Cardiac muscle cell (in vitro differentiated cells and primary cell): ENCODE measurements at regions not wholly inside any gene's neighbourhood (a gene's known extent, or its start where the extent isn't known, plus 50 kb on each side); places are given as distances from the start of the nearest gene placed in this dataset.

Source experiments
- DNase-seq, 2 donors: peaks; one replicate each; pipeline versions ENCODE4 v3.0.0 to v3.0.0-alpha.2; 2010 to 2017; ENCODE audit warnings: low read depth in 1 of 2, low spot score in 1 of 2
- H3K27ac ChIP-seq: fragments of 200-600 bp; sonication (generic); 2 replicates; pipeline ENCODE4 v1.5.1; 2016
- H3K27me3 ChIP-seq: fragments of 200-600 bp; sonication (generic); 2 replicates; pipeline ENCODE4 v1.6.0; 2016; ENCODE audit warnings: control low read depth
- H3K36me3 ChIP-seq: fragments of 200-600 bp; sonication (generic); 2 replicates; pipeline ENCODE4 v1.5.1; 2016; ENCODE audit warnings: control low read depth
- H3K4me1 ChIP-seq: fragments of 200-600 bp; sonication (generic); 2 replicates; pipeline ENCODE4 v1.8.1; 2017; ENCODE audit warnings: low read depth, mild to moderate bottlenecking, mixed run types
- H3K4me3 ChIP-seq: fragments of 200-600 bp; sonication (generic); 2 replicates; pipeline ENCODE4 v1.5.1; 2016; ENCODE audit warnings: mild to moderate bottlenecking
- H3K9me3 ChIP-seq: fragments of 200-600 bp; sonication (generic); 2 replicates; pipeline ENCODE4 v1.5.1; 2017; ENCODE audit warnings: low read depth, mild to moderate bottlenecking, control low read depth
- TF ChIP-seq, protein P1 (sequence below): IDR thresholded peaks from 2 replicates; pipeline ENCODE4 v1.5.1; 2012; ENCODE audit warnings: low read depth, mild to moderate bottlenecking, low read length

DNA sequence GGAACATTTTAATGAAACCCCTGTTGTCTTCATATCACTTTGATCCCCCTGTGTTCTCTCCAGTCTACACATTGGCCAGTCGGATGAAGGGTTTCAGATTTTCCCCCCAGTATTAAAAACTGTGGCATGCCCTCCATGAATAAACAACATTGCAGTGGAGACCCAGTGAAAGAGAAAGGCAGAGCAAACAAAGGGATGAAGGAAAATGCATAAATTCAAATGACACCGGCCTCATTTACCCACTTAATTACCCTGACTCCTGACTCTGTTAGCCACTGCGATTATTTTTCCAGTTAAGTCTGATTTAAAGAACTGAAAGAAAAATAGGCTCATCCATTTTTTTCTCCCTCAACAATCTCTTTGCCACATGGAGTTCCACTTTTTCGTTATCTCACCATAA is 569.2 kb downstream of the TFAP2B start:
- Histone ChIP-seq H3K27me3 (no peaks in the 10 kb centered on the region), H3K4me1 (no peaks in the 10 kb centered on the region)
- TF ChIP-seq, protein P1, sequence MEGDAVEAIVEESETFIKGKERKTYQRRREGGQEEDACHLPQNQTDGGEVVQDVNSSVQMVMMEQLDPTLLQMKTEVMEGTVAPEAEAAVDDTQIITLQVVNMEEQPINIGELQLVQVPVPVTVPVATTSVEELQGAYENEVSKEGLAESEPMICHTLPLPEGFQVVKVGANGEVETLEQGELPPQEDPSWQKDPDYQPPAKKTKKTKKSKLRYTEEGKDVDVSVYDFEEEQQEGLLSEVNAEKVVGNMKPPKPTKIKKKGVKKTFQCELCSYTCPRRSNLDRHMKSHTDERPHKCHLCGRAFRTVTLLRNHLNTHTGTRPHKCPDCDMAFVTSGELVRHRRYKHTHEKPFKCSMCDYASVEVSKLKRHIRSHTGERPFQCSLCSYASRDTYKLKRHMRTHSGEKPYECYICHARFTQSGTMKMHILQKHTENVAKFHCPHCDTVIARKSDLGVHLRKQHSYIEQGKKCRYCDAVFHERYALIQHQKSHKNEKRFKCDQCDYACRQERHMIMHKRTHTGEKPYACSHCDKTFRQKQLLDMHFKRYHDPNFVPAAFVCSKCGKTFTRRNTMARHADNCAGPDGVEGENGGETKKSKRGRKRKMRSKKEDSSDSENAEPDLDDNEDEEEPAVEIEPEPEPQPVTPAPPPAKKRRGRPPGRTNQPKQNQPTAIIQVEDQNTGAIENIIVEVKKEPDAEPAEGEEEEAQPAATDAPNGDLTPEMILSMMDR, result no peak

DNA sequence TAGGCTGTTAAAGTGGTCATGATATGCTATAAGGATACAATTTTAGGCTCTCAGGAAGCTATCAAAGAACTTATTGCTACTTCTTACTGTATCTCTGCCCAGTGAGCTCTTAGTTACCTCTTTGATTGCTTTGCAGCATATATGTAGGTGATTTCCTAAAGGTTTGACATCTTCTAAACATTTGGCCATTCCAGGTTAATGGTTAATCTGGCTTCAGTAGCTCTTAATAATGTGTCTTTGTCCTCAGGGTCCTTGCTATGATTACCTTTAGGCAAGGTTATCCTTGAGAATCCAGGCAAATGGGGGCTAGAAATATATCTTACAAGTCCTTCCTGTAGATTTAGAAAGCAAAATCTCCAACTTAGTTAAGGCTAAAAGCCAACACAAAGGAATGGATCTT is 575.4 kb downstream of the TFAP2B start:
- H3K4me3 ChIP-seq, result no peak overlapping the region
- no peak overlapping the region for H3K27ac ChIP-seq
- DNase-seq, result no peak
- no peaks in the 10 kb centered on the region for H3K36me3 ChIP-seq
- no peaks in the 10 kb centered on the region for H3K4me1 ChIP-seq
- no peaks in the 10 kb centered on the region for H3K9me3 ChIP-seq
- TF ChIP-seq, protein P1, result no peak
- no peaks in the 10 kb centered on the region for H3K27me3 ChIP-seq

More for the DNA sequence above, 569.2 kb downstream of the TFAP2B start:
- H3K4me3 ChIP-seq, result no peak overlapping the region
- no peaks in the 10 kb centered on the region for H3K9me3 ChIP-seq
- no peak overlapping the region for H3K27ac ChIP-seq
- H3K36me3 ChIP-seq, result no peaks in the 10 kb centered on the region
- no peak for DNase-seq

DNA sequence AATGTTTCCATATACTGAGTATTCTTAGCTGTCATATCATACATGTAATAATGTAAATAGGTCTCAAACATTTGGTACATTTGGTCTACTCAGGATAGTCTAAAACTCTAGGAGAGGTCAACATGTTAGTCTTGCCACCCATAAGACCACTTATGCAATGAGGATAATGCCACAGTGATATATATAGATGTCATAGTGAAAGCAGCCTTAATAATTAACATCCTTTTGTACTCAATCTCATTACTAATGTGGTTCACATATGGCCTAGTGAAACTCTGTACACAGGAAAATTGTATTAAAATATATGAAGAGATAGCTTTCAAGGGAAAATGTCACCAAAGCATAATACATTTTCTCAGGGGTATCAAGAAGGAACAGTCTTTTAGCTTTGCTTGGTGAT is 577.9 kb downstream of the TFAP2B start:
- TF ChIP-seq, protein P1, result no peak
- no peak overlapping the region for H3K27ac ChIP-seq
- no peaks in the 10 kb centered on the region for H3K27me3 ChIP-seq
- no peak for DNase-seq
- H3K4me1 ChIP-seq, result no peaks in the 10 kb centered on the region
- no peaks in the 10 kb centered on the region for H3K9me3 ChIP-seq
- H3K4me3 ChIP-seq, result no peak overlapping the region
- H3K36me3 ChIP-seq, result no peaks in the 10 kb centered on the region

DNA sequence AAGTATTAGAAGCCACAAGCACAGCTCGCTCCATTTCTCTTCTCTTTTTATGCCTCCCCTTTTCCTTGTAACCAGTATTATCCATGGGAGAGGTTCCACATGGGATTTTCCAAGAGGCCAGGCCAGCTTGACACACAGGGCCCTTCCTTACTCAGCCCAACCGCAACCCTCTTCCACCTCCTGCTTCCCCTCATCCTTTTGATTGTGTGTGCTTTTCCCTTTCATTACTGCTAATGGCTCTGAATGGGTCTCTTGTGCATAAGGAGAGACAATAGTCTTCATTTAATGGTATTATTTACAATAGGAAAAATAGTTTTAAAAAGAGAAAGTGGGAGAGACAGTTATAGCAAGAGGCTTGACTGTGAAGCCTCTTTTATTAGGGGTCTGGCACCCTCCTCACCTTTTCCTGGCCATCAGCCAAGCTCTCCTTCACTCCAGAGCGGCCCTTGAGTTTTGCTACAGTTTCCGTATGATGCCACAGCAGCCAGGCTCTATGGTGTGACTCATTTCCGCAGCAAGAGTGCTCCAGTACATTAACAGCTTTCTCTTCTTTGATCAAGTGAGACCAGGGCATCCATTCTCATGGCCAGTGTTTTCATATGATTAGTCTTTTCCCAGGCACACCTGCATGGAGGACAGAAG is 579.5 kb downstream of the TFAP2B start:
- TF ChIP-seq, protein P1, result no peak
- peak in 1 of 2 donors; percentile 8 for DNase-seq
- H3K27me3 ChIP-seq, result no peaks in the 10 kb centered on the region
- no peaks in the 10 kb centered on the region for H3K9me3 ChIP-seq
- no peaks in the 10 kb centered on the region for H3K36me3 ChIP-seq
- no peak overlapping the region for H3K4me3 ChIP-seq
- H3K27ac ChIP-seq, result no peak overlapping the region
- no peaks in the 10 kb centered on the region for H3K4me1 ChIP-seq

DNA sequence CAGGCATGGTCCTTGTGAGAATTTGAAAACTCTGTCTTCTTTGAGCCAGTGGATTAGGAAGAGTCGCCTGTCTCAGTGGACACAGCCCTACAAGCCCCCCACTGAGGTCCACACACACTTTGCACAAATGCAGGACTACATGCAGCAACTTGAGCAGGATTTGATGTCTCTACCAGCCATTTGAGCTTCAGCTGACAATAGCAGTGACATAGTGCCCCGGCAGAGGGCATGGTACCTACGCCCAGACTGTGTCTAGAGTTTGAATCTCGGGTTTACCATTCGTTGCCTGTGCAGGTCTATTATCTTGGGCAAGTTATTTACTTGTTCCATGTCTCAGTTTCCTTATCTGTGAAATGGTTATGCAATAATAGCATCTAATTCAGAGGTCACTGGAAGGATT is 580.1 kb downstream of the TFAP2B start:
- TF ChIP-seq, protein P1, result no peak
- H3K27ac ChIP-seq, result no peak overlapping the region
- no peaks in the 10 kb centered on the region for H3K4me1 ChIP-seq
- H3K36me3 ChIP-seq, result no peaks in the 10 kb centered on the region
- no peak overlapping the region for H3K4me3 ChIP-seq
- H3K9me3 ChIP-seq, result no peaks in the 10 kb centered on the region
- no peaks in the 10 kb centered on the region for H3K27me3 ChIP-seq
- DNase-seq, result no peak
